ENCODE measurements at regions not wholly inside any gene's neighbourhood (a gene's known extent, or its start where the extent isn't known, plus 50 kb on each side); places are given as distances from the start of the nearest gene placed in this dataset.

GRCh38 chr18:50457639-50458038, 82.8 kb downstream of the SKA1 start:
- no peak overlapping the region for H2BK5ac ChIP-seq (ENCODE audit: low read depth, low read length)
- no peak overlapping the region for H3K14ac ChIP-seq (ENCODE audit: insufficient read length)
- H2BK12ac ChIP-seq (ENCODE audit: low read depth, low read length): no peak overlapping the region
- no peak overlapping the region for H2BK120ac ChIP-seq (replicated peaks; ENCODE audit: low read depth, low read length)
- H3K18ac ChIP-seq (ENCODE audit: extremely low read depth, low read length): no peak overlapping the region
- DNase-seq (ENCODE audit: low read depth in 1 of 2, low spot score in 2 of 2): no peak
- H3K4me1 ChIP-seq (replicated peaks in 1 of 4; ENCODE audit: control insufficient read depth in 3 of 4, insufficient read depth in 4 of 4, low read length in 3 of 4): peaks cover 0 to 7% (median 0%) of the 10 kb centered on the region in 4 experiments; a peak in 2 of 7 replicates
- H3K4me2 ChIP-seq (ENCODE audit: insufficient read depth in 1 of 2, low read depth in 2 of 2, low read length in 2 of 2): no peak overlapping the region; a peak in 1 of 4 replicates
- no peaks in the 10 kb centered on the region for H3K79me2 ChIP-seq (ENCODE audit: control insufficient read depth in 1 of 2, insufficient read depth in 2 of 2, low read length in 2 of 2)
- 95% methylated on average over 2 of the region's 2 CpGs; no CpG with 5 or more reads in 1 of the 2 experiments for WGBS, 2 experiments (ENCODE audit: extremely low coverage in 1 of 2, insufficient coverage in 1 of 2, insufficient read length in 1 of 2, insufficient replicate concordance in 2 of 2, low coverage in 1 of 2, low lambda C conversion rate in 2 of 2, missing lambda C conversion rate in 1 of 2)
- no peak overlapping the region for H3K4me3 ChIP-seq (ENCODE audit: extremely low read depth in 1 of 4, insufficient read depth in 2 of 4, low read depth in 3 of 4, low read length in 4 of 4)
- no peaks in the 10 kb centered on the region for H3K36me3 ChIP-seq (ENCODE audit: control insufficient read depth in 2 of 4, insufficient read depth in 4 of 4, low read length in 3 of 4)
- no peak overlapping the region for H2BK15ac ChIP-seq (ENCODE audit: low read length)
- no peak overlapping the region for H3K27ac ChIP-seq (ENCODE audit: low read depth, low read length)
- no peak overlapping the region for H2BK20ac ChIP-seq (ENCODE audit: low read length)
- no peaks in the 10 kb centered on the region for H4K20me1 ChIP-seq (replicated peaks in 1 of 2; ENCODE audit: control insufficient read depth in 1 of 2, insufficient read depth in 2 of 2, low read length in 2 of 2)
- H3K9me3 ChIP-seq (ENCODE audit: insufficient read depth in 2 of 2, low read depth in 1 of 2, low read length in 1 of 2): no peaks in the 10 kb centered on the region
- TF ChIP-seq CHD1 (IDR thresholded peaks at IDR 0.05; ENCODE audit: low read depth, low read length): no peak
- TF ChIP-seq EGR1 (IDR thresholded peaks at IDR 0.05; ENCODE audit: borderline replicate concordance, low read depth, low read length): no peak
- no peak for TF ChIP-seq CBX5 (IDR thresholded peaks at IDR 0.05; ENCODE audit: low read depth, low read length)
- TF ChIP-seq HDAC6 (IDR thresholded peaks at IDR 0.05; ENCODE audit: low read depth, low read length): no peak
- TF ChIP-seq TEAD4 (IDR thresholded peaks at IDR 0.05; ENCODE audit: low read depth, low read length): no peak
- TF ChIP-seq EZH2 (IDR thresholded peaks at IDR 0.05; ENCODE audit: low read depth, low read length, severe bottlenecking): no peak
- no peak for TF ChIP-seq JUND (IDR thresholded peaks at IDR 0.05; ENCODE audit: low read length)
- TF ChIP-seq SIX5 (IDR thresholded peaks at IDR 0.05; ENCODE audit: low read depth, low read length): no peak
- TF ChIP-seq BCL11A (IDR thresholded peaks at IDR 0.05; ENCODE audit: low read depth in 2 of 2, low read length in 2 of 2): no peak
- TF ChIP-seq SUZ12 (IDR thresholded peaks at IDR 0.05; ENCODE audit: low read length): no peak
- no peak for TF ChIP-seq JUN (IDR thresholded peaks at IDR 0.05; ENCODE audit: low read depth, low read length)
- no peak for TF ChIP-seq ZNF274 (IDR thresholded peaks at IDR 0.05; ENCODE audit: borderline replicate concordance, extremely low read depth, low read length)
- H4K8ac ChIP-seq (ENCODE audit: extremely low read depth, insufficient read depth, low read length): no peak overlapping the region
- no peak for FAIRE-seq
- no peak overlapping the region for H3K56ac ChIP-seq (replicated peaks; ENCODE audit: insufficient read length, low read depth, low read length)
- H3K23ac ChIP-seq (ENCODE audit: insufficient read length): no peak overlapping the region
- H4K91ac ChIP-seq (replicated peaks; ENCODE audit: insufficient read length, low read length): no peak overlapping the region
- H3K4ac ChIP-seq (replicated peaks; ENCODE audit: insufficient read length, low read depth, low read length): no peak overlapping the region
- H3K9ac ChIP-seq (replicated peaks in 1 of 4; ENCODE audit: extremely low read depth in 1 of 4, low read depth in 3 of 4, low read length in 3 of 4): no peak overlapping the region
- H4K5ac ChIP-seq (ENCODE audit: insufficient read length, low read depth, low read length): no peak overlapping the region
- no peak overlapping the region for H2AFZ ChIP-seq (ENCODE audit: low read length)
- H3K23me2 ChIP-seq (ENCODE audit: low read depth, low read length): no peaks in the 10 kb centered on the region
- POLR2A ChIA-PET (ENCODE audit: partially characterized antibody): no interaction called here
- H2AK5ac ChIP-seq (ENCODE audit: low read depth, low read length): no peak overlapping the region
- CTCF ChIA-PET (ENCODE audit: partially characterized antibody): no interaction called here
- no peaks in the 10 kb centered on the region for H3K79me1 ChIP-seq (ENCODE audit: low read depth, low read length)
- H3K27me3 ChIP-seq (replicated peaks in 1 of 4; ENCODE audit: control insufficient read depth in 3 of 4, extremely low read depth in 1 of 4, insufficient read depth in 3 of 4, low read length in 3 of 4): no peaks in the 10 kb centered on the region
